Type B pancreatic cell (in vitro differentiated cells): ENCODE measurements at regions not wholly inside any gene's neighbourhood (a gene's known extent, or its start where the extent isn't known, plus 50 kb on each side); places are given as distances from the start of the nearest gene placed in this dataset.
"Not testable (repeated sequence)": the region's sequence is repeated elsewhere in the genome, so short reads cannot be mapped to it uniquely, and the experiment has no call there.

Source experiments
- DNase-seq: peaks from one replicate; pipeline ENCODE4 v3.0.0; 2021; ENCODE audit warnings: mixed read lengths; ENCODE audit not compliant: unreplicated experiment; ENCODE audit errors: extremely low spot score
- H3K27ac Mint-ChIP-seq: 2 replicates; pipeline ENCODE4 v1.8.0; 2021; ENCODE audit warnings: mild to moderate bottlenecking, mixed read lengths
- H3K27me3 Mint-ChIP-seq: 2 replicates; pipeline ENCODE4 v1.8.0; 2021; ENCODE audit warnings: mixed read lengths
- H3K36me3 Mint-ChIP-seq: 2 replicates; pipeline ENCODE4 v1.8.0; 2021; ENCODE audit warnings: mixed read lengths
- H3K4me1 Mint-ChIP-seq: one replicate; pipeline ENCODE4 v1.8.0; 2021; ENCODE audit warnings: mixed read lengths; ENCODE audit not compliant: unreplicated experiment
- H3K4me3 Mint-ChIP-seq: 2 replicates; pipeline ENCODE4 v1.8.0; 2021; ENCODE audit warnings: mild to moderate bottlenecking, mixed read lengths
- H3K9me3 Mint-ChIP-seq: 2 replicates; pipeline ENCODE4 v1.8.0; 2021; ENCODE audit warnings: mixed read lengths
- TF ChIP-seq, protein P1 (sequence below): fragments of 200-600 bp; sonication (generic); conservative IDR thresholded peaks from 2 replicates; pipeline ENCODE4 v1.5.0; 2021; ENCODE audit warnings: antibody characterized with exemption, mild to moderate bottlenecking

DNA sequence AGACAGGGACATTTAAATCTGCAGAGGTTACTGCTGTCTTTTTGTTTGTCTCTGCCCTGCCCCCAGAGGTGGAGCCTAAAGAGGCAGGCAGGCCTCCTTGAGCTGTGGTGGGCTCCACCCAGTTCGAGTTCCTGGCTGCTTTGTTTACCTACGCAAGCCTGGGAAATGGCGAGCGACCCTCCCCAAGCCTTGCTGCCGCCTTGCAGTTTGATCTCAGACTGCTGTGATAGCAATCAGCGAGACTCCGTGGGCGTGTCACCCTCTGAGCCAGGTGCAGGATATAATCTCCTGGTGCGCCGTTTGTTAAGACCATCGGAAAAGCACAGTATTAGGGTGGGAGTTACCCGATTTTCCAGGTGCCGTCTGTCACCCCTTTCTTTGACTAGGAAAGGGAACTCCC is 93.3 kb downstream of the ANKRD30BL start:
- H3K27ac Mint-ChIP-seq, H3K9me3 Mint-ChIP-seq, H3K4me1 Mint-ChIP-seq, H3K4me3 Mint-ChIP-seq, H3K27me3 Mint-ChIP-seq, DNase-seq, H3K36me3 Mint-ChIP-seq: not testable (repeated sequence)

DNA sequence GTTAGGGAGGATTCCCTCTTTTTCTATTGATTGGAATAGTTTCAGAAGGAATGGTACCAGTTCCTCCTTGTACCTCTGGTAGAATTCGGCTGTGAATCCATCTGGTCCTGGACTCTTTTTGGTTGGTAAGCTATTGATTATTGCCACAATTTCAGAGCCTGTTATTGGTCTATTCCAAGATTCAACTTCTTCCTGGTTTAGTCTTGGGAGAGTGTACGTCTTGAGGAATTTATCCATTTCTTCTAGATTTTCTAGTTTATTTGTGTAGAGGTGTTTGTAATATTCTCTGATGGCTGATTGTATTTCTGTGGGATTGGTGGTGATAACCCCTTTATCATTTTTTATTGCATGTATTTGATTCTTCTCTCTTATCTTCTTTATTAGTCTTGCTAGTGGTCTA is 96.4 kb downstream of the ANKRD30BL start:
- not testable (repeated sequence) for DNase-seq

DNA sequence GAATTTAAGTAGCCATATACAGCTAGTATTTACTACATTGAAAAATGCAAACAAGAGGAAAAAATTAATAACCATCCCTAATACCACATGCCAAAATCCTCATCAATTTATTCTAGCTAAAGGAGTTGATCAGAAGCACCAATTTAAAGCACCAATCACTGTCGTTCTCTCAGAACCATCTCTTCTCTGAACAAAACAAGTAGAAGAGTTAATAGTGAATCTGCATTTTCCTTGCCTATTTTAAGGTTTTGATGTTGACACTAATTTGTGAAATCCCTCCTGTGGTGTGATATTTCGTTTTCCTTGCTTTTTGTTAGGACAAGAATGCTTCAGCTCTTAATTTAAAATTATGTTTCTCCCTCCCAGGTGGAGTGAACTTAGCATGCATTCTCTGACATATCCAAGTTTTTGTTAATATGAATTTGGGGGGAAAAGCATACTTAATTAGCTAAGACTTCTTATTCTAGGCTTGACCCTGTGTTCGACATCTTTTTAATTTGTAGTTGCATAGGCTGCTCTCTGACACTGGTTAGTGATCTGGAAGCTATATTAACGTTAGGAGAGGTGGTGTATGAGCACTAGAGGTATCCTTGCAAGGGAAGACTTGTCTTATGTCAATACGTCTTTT is 122.0 kb downstream of the ANKRD30BL start:
- H3K36me3 Mint-ChIP-seq, H3K27ac Mint-ChIP-seq, H3K9me3 Mint-ChIP-seq, H3K4me3 Mint-ChIP-seq, DNase-seq, H3K4me1 Mint-ChIP-seq: not testable (repeated sequence)
- H3K27me3 Mint-ChIP-seq: peaks cover 47% of the 10 kb centered on the region

More for the DNA sequence above, 96.4 kb downstream of the ANKRD30BL start:
- not testable (repeated sequence) for H3K4me3 Mint-ChIP-seq, H3K36me3 Mint-ChIP-seq, H3K27ac Mint-ChIP-seq, H3K9me3 Mint-ChIP-seq, H3K4me1 Mint-ChIP-seq, H3K27me3 Mint-ChIP-seq

DNA sequence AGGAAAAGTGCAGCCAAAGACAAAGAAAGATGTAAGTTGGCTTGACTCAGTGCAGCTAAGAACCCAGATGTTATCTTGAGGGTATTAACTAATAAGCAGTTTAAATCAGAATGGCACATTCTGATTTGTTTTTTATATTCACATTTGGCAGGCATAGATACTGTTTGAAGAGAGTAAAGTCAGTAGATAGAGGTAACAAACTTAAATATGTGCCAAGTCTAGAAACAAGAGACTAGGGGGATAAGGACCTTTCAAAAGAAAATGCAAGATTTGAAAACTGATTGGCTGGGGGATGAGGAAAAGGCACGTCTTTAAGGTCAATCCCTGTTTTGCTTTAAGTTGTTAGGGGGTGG is 122.9 kb downstream of the ANKRD30BL start:
- H3K36me3 Mint-ChIP-seq, H3K4me1 Mint-ChIP-seq, H3K9me3 Mint-ChIP-seq, DNase-seq: not testable (repeated sequence)
- peak overlapping the region; percentile 90 for H3K4me3 Mint-ChIP-seq
- H3K27me3 Mint-ChIP-seq: peaks cover 43% of the 10 kb centered on the region
- peak overlapping the region; percentile 33 for H3K27ac Mint-ChIP-seq

DNA sequence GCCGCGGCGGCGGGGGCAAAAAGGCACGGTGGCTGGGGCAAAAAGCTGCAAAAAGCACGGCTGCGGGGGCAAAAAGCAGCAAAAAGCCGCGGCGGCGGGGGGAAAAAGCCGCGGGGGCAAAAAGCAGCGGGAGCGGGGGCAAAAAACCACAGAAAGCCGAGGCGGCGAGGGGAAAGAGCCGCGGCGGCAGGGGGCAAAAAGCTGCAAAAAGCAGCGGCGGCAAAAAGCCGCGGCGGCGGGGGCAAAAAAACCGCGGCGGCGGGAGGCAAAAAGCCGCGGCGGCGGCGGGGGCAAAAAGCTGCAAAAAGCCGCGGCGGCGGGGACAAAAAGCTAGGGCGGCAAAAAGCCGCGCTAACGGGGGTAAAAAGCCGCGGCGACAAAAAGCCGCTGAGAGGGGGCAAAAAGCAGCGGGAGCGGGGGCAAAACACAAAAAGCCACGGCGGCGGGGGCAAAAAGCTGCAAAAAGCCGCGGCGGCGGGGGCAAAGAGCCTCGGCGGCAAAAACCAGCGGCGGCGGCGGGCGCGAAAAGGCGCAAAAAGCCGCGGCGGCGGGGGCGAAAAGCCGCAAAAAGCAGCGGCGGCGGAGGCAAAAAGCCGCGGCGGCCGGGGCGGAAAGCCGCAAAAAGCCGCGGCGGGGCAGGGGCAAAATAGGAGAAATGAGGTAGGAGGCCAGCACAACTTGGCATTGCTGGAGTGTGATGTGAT is 123.4 kb downstream of the ANKRD30BL start:
- peak overlapping the region; percentile 33 for H3K27ac Mint-ChIP-seq
- no peaks in the 10 kb centered on the region for H3K36me3 Mint-ChIP-seq
- H3K4me3 Mint-ChIP-seq: peak overlapping the region; percentile 90
- peaks cover 37% of the 10 kb centered on the region for H3K27me3 Mint-ChIP-seq
- no peaks in the 10 kb centered on the region for H3K9me3 Mint-ChIP-seq
- DNase-seq: no peak
- H3K4me1 Mint-ChIP-seq: peaks cover 5% of the 10 kb centered on the region
- TF ChIP-seq, protein P1, sequence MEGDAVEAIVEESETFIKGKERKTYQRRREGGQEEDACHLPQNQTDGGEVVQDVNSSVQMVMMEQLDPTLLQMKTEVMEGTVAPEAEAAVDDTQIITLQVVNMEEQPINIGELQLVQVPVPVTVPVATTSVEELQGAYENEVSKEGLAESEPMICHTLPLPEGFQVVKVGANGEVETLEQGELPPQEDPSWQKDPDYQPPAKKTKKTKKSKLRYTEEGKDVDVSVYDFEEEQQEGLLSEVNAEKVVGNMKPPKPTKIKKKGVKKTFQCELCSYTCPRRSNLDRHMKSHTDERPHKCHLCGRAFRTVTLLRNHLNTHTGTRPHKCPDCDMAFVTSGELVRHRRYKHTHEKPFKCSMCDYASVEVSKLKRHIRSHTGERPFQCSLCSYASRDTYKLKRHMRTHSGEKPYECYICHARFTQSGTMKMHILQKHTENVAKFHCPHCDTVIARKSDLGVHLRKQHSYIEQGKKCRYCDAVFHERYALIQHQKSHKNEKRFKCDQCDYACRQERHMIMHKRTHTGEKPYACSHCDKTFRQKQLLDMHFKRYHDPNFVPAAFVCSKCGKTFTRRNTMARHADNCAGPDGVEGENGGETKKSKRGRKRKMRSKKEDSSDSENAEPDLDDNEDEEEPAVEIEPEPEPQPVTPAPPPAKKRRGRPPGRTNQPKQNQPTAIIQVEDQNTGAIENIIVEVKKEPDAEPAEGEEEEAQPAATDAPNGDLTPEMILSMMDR: no peak

DNA sequence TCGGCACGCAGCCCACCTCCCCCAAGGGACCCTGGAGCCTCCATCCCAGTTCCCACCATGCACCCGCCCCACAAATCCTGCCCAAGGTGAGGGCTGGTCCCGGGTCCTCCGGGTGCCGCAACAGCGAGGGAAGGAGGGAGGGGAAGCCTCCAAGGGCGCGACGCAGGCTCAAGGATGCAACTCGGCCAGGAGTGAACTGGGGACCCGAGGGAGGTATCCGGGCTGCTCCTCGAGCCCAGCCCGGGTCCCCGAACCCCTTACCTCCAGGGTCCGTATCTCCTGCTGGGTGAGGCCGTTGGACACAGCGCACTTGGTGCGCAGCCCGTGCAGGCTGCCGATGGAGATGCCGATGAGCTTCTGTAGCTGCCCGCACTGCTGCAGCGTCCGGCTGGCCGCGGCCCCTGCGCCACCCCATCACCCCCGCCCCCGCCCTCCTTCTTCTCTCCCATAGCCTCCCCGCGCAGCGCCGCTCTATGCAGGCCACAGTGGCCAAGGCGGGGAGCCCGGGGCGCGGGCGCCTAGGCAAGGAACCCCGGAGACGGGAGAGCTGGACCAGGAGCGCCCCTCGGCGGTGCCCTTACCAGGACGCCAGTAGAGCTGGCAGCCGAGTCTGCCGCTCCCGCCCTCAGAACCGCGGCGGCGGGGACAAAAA is 124.1 kb downstream of the ANKRD30BL start:
- DNase-seq: peak; percentile 70
- peak overlapping the region; percentile 90 for H3K4me3 Mint-ChIP-seq
- H3K4me1 Mint-ChIP-seq: peaks cover 5% of the 10 kb centered on the region
- peaks cover 35% of the 10 kb centered on the region for H3K27me3 Mint-ChIP-seq
- no peak overlapping the region for H3K27ac Mint-ChIP-seq
- TF ChIP-seq, protein P1: no peak
- no peaks in the 10 kb centered on the region for H3K36me3 Mint-ChIP-seq
- no peaks in the 10 kb centered on the region for H3K9me3 Mint-ChIP-seq

DNA sequence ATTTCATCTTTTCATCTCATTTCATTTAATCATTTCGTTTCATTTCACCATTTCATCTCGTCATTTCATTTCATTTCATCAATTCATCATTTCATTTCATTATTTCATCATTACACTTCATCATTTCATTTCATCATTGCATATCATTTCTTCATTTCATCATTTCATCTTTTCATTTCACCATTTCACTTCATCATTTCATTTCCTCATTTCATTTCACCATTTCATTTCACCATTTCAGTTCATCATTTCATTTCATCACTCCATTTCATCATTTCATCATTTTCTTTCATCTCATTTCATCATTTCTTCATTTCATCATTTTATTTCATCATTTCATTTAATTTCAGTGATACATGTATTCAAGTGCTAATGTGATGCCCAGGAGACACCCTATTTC is 127.1 kb downstream of the ANKRD30BL start:
- peaks cover 5% of the 10 kb centered on the region for H3K4me1 Mint-ChIP-seq
- TF ChIP-seq, protein P1: no peak
- no peaks in the 10 kb centered on the region for H3K36me3 Mint-ChIP-seq
- no peaks in the 10 kb centered on the region for H3K9me3 Mint-ChIP-seq
- H3K27ac Mint-ChIP-seq: no peak overlapping the region
- no peak for DNase-seq
- peaks cover 15% of the 10 kb centered on the region for H3K27me3 Mint-ChIP-seq
- H3K4me3 Mint-ChIP-seq: no peak overlapping the region
